ENCODE measurements at regions not wholly inside any gene's neighbourhood (a gene's known extent, or its start where the extent isn't known, plus 50 kb on each side); places are given as distances from the start of the nearest gene placed in this dataset.

GRCh38 chr7:135257-135653 lies 57.1 kb upstream of the FAM20C start:
- TF ChIP-seq, protein P1, sequence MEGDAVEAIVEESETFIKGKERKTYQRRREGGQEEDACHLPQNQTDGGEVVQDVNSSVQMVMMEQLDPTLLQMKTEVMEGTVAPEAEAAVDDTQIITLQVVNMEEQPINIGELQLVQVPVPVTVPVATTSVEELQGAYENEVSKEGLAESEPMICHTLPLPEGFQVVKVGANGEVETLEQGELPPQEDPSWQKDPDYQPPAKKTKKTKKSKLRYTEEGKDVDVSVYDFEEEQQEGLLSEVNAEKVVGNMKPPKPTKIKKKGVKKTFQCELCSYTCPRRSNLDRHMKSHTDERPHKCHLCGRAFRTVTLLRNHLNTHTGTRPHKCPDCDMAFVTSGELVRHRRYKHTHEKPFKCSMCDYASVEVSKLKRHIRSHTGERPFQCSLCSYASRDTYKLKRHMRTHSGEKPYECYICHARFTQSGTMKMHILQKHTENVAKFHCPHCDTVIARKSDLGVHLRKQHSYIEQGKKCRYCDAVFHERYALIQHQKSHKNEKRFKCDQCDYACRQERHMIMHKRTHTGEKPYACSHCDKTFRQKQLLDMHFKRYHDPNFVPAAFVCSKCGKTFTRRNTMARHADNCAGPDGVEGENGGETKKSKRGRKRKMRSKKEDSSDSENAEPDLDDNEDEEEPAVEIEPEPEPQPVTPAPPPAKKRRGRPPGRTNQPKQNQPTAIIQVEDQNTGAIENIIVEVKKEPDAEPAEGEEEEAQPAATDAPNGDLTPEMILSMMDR (IDR thresholded peaks at IDR 0.05): no peak
- Histone ChIP-seq H3K27ac (no peak overlapping the region), H3K36me3 (no peaks in the 10 kb centered on the region), H3K9me3 (no peaks in the 10 kb centered on the region), H3K4me1 (ENCODE audit: control insufficient read depth in 1 of 2, insufficient read depth in 1 of 2, low read depth in 1 of 2, low read length in 1 of 2) (peaks cover 2% of the 10 kb centered on the region in 2 experiments), H3K27me3 (no peaks in the 10 kb centered on the region), H3K4me3 (ENCODE audit: low read depth in 1 of 2, low read length in 1 of 2) (no peak overlapping the region)

GRCh38 chr7:135731-136645 lies 56.4 kb upstream of the FAM20C start:
- Histone ChIP-seq H3K27me3 (no peaks in the 10 kb centered on the region), H3K27ac (no peak overlapping the region), H3K4me1 (ENCODE audit: control insufficient read depth in 1 of 2, insufficient read depth in 1 of 2, low read depth in 1 of 2, low read length in 1 of 2) (no peaks in the 10 kb centered on the region), H3K4me3 (ENCODE audit: low read depth in 1 of 2, low read length in 1 of 2) (no peak overlapping the region), H3K9me3 (no peaks in the 10 kb centered on the region), H3K36me3 (no peaks in the 10 kb centered on the region)
- TF ChIP-seq, protein P1 (IDR thresholded peaks at IDR 0.05): no peak

- Histone ChIP-seq H3K27ac (no peak overlapping the region), H3K4me1 (ENCODE audit: control insufficient read depth in 1 of 2, insufficient read depth in 1 of 2, low read depth in 1 of 2, low read length in 1 of 2) (no peaks in the 10 kb centered on the region), H3K4me3 (ENCODE audit: low read depth in 1 of 2, low read length in 1 of 2) (no peak overlapping the region), H3K9me3 (no peaks in the 10 kb centered on the region), H3K27me3 (no peaks in the 10 kb centered on the region), H3K36me3 (no peaks in the 10 kb centered on the region)
- TF ChIP-seq, protein P1 (IDR thresholded peaks at IDR 0.05): no peak
Observed at GRCh38 chr7:137094-137891, 55.1 kb upstream of the FAM20C start.

- Histone ChIP-seq H3K27ac (no peak overlapping the region), H3K27me3 (no peaks in the 10 kb centered on the region), H3K36me3 (no peaks in the 10 kb centered on the region), H3K4me1 (ENCODE audit: control insufficient read depth in 1 of 2, insufficient read depth in 1 of 2, low read depth in 1 of 2, low read length in 1 of 2) (no peaks in the 10 kb centered on the region), H3K9me3 (no peaks in the 10 kb centered on the region), H3K4me3 (ENCODE audit: low read depth in 1 of 2, low read length in 1 of 2) (no peak overlapping the region)
- TF ChIP-seq, protein P1 (IDR thresholded peaks at IDR 0.05): no peak
Observed at GRCh38 chr7:139131-139530, 53.2 kb upstream of the FAM20C start.

GRCh38 chr7:139561-140243 lies 52.7 kb upstream of the FAM20C start:
- Histone ChIP-seq H3K4me3 (ENCODE audit: low read depth in 1 of 2, low read length in 1 of 2) (no peak overlapping the region), H3K27ac (no peak overlapping the region), H3K4me1 (ENCODE audit: control insufficient read depth in 1 of 2, insufficient read depth in 1 of 2, low read depth in 1 of 2, low read length in 1 of 2) (no peaks in the 10 kb centered on the region), H3K36me3 (no peaks in the 10 kb centered on the region), H3K27me3 (no peaks in the 10 kb centered on the region), H3K9me3 (no peaks in the 10 kb centered on the region)
- TF ChIP-seq, protein P1 (IDR thresholded peaks at IDR 0.05): no peak
